Endothelial cell of umbilical vein (primary cell): ENCODE measurements at regions not wholly inside any gene's neighbourhood (a gene's known extent, or its start where the extent isn't known, plus 50 kb on each side); places are given as distances from the start of the nearest gene placed in this dataset.

Experiments used
- CTCF ChIP-seq, 2 donors: IDR thresholded peaks; 1 replicate in 1 of 2; 2 replicates in 1 of 2; pipeline ENCODE4 v1.5.1; 2011; ENCODE audit warnings: low read length in 2 of 2, mild to moderate bottlenecking in 2 of 2, moderate library complexity in 2 of 2, control low read depth in 1 of 2, inconsistent platforms in 1 of 2, low read depth in 1 of 2; ENCODE audit not compliant: insufficient read depth in 1 of 2; ENCODE audit errors: extremely low read depth in 1 of 2
- EZH2 ChIP-seq: IDR thresholded peaks from 2 replicates; pipeline ENCODE4 v1.6.1; 2012; ENCODE audit warnings: borderline replicate concordance, low read depth, mild to moderate bottlenecking, moderate library complexity, low read length, inconsistent platforms; ENCODE audit not compliant: severe bottlenecking
- FOS ChIP-seq: IDR thresholded peaks from 2 replicates; pipeline ENCODE4 v1.6.1; 2011; ENCODE audit warnings: mild to moderate bottlenecking, low read length, moderate library complexity, borderline replicate concordance; ENCODE audit not compliant: insufficient read depth
- MAX ChIP-seq: IDR thresholded peaks from 2 replicates; pipeline ENCODE4 v1.6.1; 2011; ENCODE audit not compliant: insufficient read depth, insufficient read length
- POLR2A ChIP-seq: IDR thresholded peaks from 2 replicates; pipeline ENCODE4 v1.6.1; 2012; ENCODE audit warnings: low read depth, mild to moderate bottlenecking, control low read depth, low read length
- POLR2AphosphoS5 ChIP-seq: IDR thresholded peaks from 2 replicates; pipeline ENCODE4 v1.6.1; 2012; ENCODE audit warnings: low read depth, mild to moderate bottlenecking, control low read depth, low read length, moderate library complexity; ENCODE audit not compliant: insufficient read depth

DNA sequence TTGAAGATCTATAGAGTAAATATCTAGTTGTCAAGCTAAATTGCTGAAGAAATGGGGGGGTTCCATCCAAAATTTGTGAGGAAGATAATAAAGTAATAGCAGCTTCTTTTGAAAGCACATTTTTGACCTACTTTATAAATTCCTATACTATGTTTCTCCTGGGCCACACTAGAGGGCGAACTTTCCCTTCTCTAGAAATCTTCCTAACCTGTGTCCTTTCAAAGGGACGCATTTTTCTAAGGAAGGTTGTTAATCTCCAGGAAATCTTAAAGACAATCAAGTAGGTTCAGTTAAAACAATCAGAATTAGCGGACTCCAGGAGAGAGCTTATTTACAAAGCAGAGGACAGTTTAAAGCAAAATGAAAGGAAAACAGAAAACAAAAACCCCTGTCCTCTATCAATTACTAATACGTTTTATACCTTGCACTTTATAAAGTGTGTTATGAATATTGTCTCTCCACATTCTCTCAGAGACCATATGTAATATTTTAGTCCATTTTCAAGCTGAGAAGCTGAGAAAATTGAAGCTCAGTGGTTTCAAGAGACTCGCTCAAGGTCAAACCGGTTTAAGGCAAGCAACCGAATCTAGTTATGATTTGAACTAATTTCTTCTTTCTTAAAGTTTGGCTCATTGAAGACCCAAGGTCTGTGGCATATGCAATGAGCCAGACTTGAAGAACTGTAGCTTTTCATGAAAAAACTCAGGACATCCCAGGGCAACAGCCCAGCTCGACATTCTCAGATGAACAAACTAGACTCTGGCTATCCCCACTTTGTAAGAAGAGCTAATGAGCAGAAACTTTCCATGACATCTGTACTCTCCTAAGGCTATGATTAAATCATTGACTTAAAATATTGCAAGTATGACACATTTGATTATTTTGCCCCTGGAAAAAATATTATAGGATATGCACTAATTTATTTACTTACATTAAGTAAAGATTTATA lies 273.6 kb downstream of the PAX3 start:
- TF ChIP-seq CTCF (IDR thresholded peaks at IDR 0.05; ENCODE audit: extremely low read depth in 1 of 2, insufficient read depth in 1 of 2, low read depth in 1 of 2, low read length in 2 of 2): peak; percentile 24 to 45
- TF ChIP-seq EZH2: no peak
- TF ChIP-seq POLR2A: no peak
- TF ChIP-seq MAX: no peak
- no peak for TF ChIP-seq POLR2AphosphoS5
- TF ChIP-seq FOS: no peak
